HUES48 (cell line): ENCODE measurements at regions not wholly inside any gene's neighbourhood (a gene's known extent, or its start where the extent isn't known, plus 50 kb on each side); places are given as distances from the start of the nearest gene placed in this dataset.

Experiments used
- H3K27ac ChIP-seq: one replicate; pipeline ENCODE4 v1.7.0; 2013; ENCODE audit warnings: low read depth, low read length, inconsistent platforms
- H3K27me3 ChIP-seq: 2 replicates; pipeline ENCODE4 v1.6.1; 2013; ENCODE audit warnings: mild to moderate bottlenecking, low read length; ENCODE audit not compliant: control insufficient read depth, insufficient read depth
- H3K36me3 ChIP-seq: 2 replicates; pipeline ENCODE4 v1.6.1; 2013; ENCODE audit warnings: low read length; ENCODE audit not compliant: control insufficient read depth, insufficient read depth
- H3K4me1 ChIP-seq: 2 replicates; pipeline ENCODE4 v1.6.1; 2013; ENCODE audit warnings: mild to moderate bottlenecking, low read length; ENCODE audit not compliant: control insufficient read depth, insufficient read depth
- H3K4me3 ChIP-seq: 2 replicates; pipeline ENCODE4 v1.5.1; 2013; ENCODE audit warnings: mild to moderate bottlenecking, low read depth, low read length
- H3K9ac ChIP-seq: 2 replicates; pipeline ENCODE4 v1.6.1; 2013; ENCODE audit warnings: mild to moderate bottlenecking, low read depth, low read length, moderate library complexity
- H3K9me3 ChIP-seq: 2 replicates; pipeline ENCODE4 v1.6.1; 2013; ENCODE audit warnings: low read length; ENCODE audit not compliant: control insufficient read depth, insufficient read depth

- Histone ChIP-seq H3K9ac (no peak overlapping the region), H3K9me3 (no peaks in the 10 kb centered on the region), H3K4me3 (no peak overlapping the region), H3K36me3 (no peaks in the 10 kb centered on the region), H3K4me1 (peaks cover 5% of the 10 kb centered on the region), H3K27me3 (no peaks in the 10 kb centered on the region), H3K27ac (no peak overlapping the region)
Measured at GRCh38 chr5:17434982-17435381, 63.0 kb upstream of the TAF11L2 start.

- Histone ChIP-seq H3K27ac (no peak overlapping the region), H3K9ac (no peak overlapping the region), H3K9me3 (no peaks in the 10 kb centered on the region), H3K36me3 (no peaks in the 10 kb centered on the region), H3K27me3 (no peaks in the 10 kb centered on the region), H3K4me3 (no peak overlapping the region), H3K4me1 (peaks cover 5% of the 10 kb centered on the region; the same call in 1 of the 2 replicates)
Measured at GRCh38 chr5:17436350-17436749, 61.7 kb upstream of the TAF11L2 start.

- Histone ChIP-seq H3K4me1 (peaks cover 5% of the 10 kb centered on the region; the same call in 1 of the 2 replicates), H3K4me3 (no peak overlapping the region), H3K9me3 (no peaks in the 10 kb centered on the region), H3K9ac (no peak overlapping the region), H3K27me3 (no peaks in the 10 kb centered on the region), H3K36me3 (no peaks in the 10 kb centered on the region), H3K27ac (no peak overlapping the region)
Measured at GRCh38 chr5:17436761-17437221, 61.2 kb upstream of the TAF11L2 start.

- H3K36me3 ChIP-seq: no peaks in the 10 kb centered on the region
- no peaks in the 10 kb centered on the region for H3K27me3 ChIP-seq
- H3K9ac ChIP-seq: no peak overlapping the region
- no peaks in the 10 kb centered on the region for H3K9me3 ChIP-seq
- H3K4me1 ChIP-seq: peaks cover 1% of the 10 kb centered on the region; the same call in 1 of the 2 replicates
- no peak overlapping the region for H3K4me3 ChIP-seq
- H3K27ac ChIP-seq: no peak overlapping the region
Measured at GRCh38 chr5:17438027-17438426, 60.0 kb upstream of the TAF11L2 start.

DNA sequence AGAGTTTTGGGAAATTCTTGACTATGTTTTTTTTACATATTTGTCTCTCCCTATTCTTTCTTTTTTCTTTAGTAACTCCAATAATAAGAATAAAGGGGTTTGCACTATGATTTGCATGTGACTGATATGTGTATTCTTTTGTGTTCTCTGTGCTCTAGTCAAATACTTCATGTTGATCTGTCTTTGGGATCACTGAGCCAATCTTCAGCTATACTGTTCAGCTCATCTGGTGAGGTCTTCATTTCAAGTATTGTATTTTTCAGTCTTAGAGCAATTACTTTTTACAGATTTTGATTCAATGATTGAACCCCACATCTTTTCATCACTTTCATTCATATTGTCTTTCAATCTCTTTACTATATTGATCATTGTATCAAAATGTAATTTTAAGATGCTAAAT lies 58.1 kb upstream of the TAF11L2 start:
- no peaks in the 10 kb centered on the region for H3K4me1 ChIP-seq
- H3K4me3 ChIP-seq: no peak overlapping the region
- H3K27ac ChIP-seq: no peak overlapping the region
- no peak overlapping the region for H3K9ac ChIP-seq
- H3K9me3 ChIP-seq: no peaks in the 10 kb centered on the region
- H3K27me3 ChIP-seq: no peaks in the 10 kb centered on the region
- no peaks in the 10 kb centered on the region for H3K36me3 ChIP-seq

DNA sequence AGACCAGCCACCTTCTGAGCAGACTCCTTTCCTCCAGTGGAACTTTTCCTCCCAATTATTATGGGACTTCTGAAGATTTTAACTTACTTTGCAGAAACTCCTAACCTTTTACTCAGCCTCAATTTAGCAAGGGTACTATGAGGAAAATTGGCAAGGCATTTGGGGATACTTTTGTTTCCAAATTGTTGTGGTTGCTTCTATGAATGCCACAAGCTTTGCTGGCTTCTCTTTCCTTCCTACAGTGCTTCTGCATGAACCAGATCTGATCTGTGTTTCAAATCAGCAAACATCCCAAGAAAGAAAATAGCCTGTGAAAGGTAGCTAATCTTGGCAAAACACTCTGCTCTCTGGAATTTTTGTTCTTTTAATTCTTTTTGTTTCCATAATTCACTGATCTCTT lies 57.3 kb upstream of the TAF11L2 start:
- H3K4me1 ChIP-seq: no peaks in the 10 kb centered on the region
- H3K9ac ChIP-seq: no peak overlapping the region
- no peaks in the 10 kb centered on the region for H3K9me3 ChIP-seq
- H3K36me3 ChIP-seq: no peaks in the 10 kb centered on the region
- no peaks in the 10 kb centered on the region for H3K27me3 ChIP-seq
- H3K4me3 ChIP-seq: no peak overlapping the region
- H3K27ac ChIP-seq: no peak overlapping the region

GRCh38 chr5:17441351-17441750 lies 56.7 kb upstream of the TAF11L2 start:
- Histone ChIP-seq H3K4me3 (no peak overlapping the region), H3K4me1 (no peaks in the 10 kb centered on the region), H3K27me3 (no peaks in the 10 kb centered on the region), H3K27ac (no peak overlapping the region), H3K9ac (no peak overlapping the region), H3K9me3 (no peaks in the 10 kb centered on the region), H3K36me3 (no peaks in the 10 kb centered on the region)

GRCh38 chr5:17443333-17444130 lies 54.5 kb upstream of the TAF11L2 start:
- Histone ChIP-seq H3K4me1 (no peaks in the 10 kb centered on the region), H3K27me3 (no peaks in the 10 kb centered on the region), H3K36me3 (no peaks in the 10 kb centered on the region), H3K9ac (no peak overlapping the region), H3K27ac (no peak overlapping the region), H3K4me3 (no peak overlapping the region), H3K9me3 (no peaks in the 10 kb centered on the region)

DNA sequence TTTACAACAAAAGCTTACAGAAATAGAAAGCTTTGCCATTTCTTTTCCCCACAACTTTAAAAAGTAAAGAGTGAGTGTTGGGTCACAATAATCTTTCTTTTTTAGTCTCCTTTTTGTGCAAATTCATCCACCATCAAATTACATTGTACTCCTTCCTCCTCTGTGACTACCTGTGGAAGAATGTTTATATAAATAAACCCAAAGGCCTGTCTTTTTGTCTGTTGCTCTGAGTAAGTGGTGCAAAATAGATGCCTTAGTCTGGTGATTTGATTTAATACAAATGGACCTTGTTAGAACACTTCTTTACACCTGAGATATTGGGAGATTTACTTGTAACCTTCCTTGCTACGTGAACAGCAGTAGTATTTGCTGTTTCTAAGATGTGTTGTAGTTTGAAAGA lies 53.5 kb upstream of the TAF11L2 start:
- Histone ChIP-seq H3K27me3 (no peaks in the 10 kb centered on the region), H3K4me1 (no peaks in the 10 kb centered on the region), H3K36me3 (no peaks in the 10 kb centered on the region), H3K9me3 (no peaks in the 10 kb centered on the region), H3K4me3 (no peak overlapping the region), H3K27ac (no peak overlapping the region), H3K9ac (no peak overlapping the region)

GRCh38 chr5:17445185-17445584 lies 52.8 kb upstream of the TAF11L2 start:
- no peaks in the 10 kb centered on the region for H3K4me1 ChIP-seq
- H3K9me3 ChIP-seq: no peaks in the 10 kb centered on the region
- no peaks in the 10 kb centered on the region for H3K36me3 ChIP-seq
- H3K27me3 ChIP-seq: no peaks in the 10 kb centered on the region
- H3K27ac ChIP-seq: no peak overlapping the region
- H3K4me3 ChIP-seq: no peak overlapping the region
- no peak overlapping the region for H3K9ac ChIP-seq
